NCI-H1048 (cell line): ENCODE measurements at regions not wholly inside any gene's neighbourhood (a gene's known extent, or its start where the extent isn't known, plus 50 kb on each side); places are given as distances from the start of the nearest gene placed in this dataset.

Experiments
- DNase-seq: peaks from one replicate; lab custom pipeline; 2025; lab: John Stamatoyannopoulos, UW

- DNase-seq: no peak
Measured at GRCh38 chr11:116215471-116216113, 557.2 kb downstream of the BUD13 start.

- DNase-seq: no peak
Measured at GRCh38 chr11:116211147-116211546, 561.6 kb downstream of the BUD13 start.

- DNase-seq: no peak
Measured at GRCh38 chr11:116210663-116211062, 562.1 kb downstream of the BUD13 start.

DNA sequence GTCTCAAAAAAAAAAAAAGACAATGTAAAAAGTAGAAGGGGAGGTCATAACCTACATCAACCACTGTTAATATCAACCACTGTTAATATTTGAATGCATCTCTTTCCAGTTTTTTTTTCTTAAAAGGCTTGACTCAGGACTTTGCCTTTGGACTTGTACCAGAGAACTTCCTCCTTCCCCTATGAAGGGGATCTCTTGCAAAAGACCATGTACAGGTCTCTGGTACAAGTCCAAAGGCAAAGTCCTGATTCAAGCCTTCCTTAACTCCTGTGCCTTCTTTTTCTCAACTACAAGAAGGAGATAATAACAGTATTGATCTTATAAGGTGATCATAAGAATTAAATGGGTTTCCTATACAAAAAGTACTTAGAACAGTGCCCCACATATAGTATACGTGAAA, 563.5 kb downstream of the BUD13 start:
- DNase-seq: no peak

DNA sequence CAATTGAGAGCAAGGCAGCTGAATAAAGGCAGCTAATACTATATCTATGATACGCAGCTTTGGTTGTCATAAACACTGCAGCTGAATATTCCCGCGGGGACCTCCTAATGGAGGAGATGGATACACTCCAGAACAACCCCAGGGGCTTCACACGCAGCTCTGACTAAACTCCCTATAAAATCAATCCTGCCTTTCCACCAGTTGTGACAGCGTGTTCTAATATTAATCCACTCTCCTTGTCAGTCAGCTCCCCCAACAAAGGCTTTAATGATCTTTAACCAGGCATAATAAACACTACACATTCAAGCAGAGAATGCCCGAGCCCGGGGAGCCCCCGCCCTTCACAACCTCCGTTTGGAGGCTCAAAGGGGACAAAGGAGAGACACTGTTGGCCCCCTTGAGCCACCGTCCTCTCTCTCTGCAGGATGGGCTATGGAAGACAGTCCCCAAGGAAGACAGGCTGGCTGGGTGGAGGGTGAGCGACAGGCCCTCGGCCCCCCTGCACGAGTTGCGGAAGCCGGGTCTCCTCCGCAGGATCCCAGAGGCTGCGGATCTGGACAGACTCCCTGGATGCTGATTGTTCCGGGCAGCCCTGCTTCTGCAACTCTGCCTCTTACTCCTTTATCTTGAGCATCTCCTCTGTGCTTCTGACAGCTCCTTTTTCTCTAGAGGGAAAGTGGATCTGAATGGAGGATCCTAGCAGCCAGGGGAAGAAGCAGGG, 565.2 kb downstream of the BUD13 start:
- no peak for DNase-seq

GRCh38 chr11:116207019-116207418, 565.8 kb downstream of the BUD13 start:
- no peak for DNase-seq

- no peak for DNase-seq
Measured at GRCh38 chr11:116202922-116203321, 569.9 kb downstream of the BUD13 start.

- DNase-seq: no peak
Measured at GRCh38 chr11:116200564-116200963, 572.2 kb downstream of the BUD13 start.

DNA sequence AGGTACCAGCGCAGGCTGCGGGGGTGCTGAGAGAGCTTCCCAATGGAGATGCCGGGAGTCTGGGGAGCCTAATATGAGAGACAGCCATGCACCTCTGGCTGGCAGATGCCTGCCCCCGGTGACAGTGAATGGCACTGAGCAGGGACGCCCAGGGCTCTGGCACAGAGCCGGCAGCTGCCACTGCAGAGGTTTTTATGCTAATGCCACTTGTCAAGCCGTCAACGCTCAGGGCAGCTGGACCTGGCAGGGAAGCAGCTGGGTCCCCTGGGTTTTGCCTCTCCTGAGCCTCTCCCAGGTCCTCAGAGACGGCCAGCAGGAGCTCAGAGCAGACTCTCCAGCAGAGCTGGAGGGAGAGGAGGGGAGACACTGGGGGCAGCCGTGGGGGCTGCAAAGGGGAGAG, 573.6 kb downstream of the BUD13 start:
- no peak for DNase-seq

GRCh38 chr11:116194156-116194904, 578.5 kb downstream of the BUD13 start:
- no peak for DNase-seq

GRCh38 chr11:116193321-116194131, 579.3 kb downstream of the BUD13 start:
- DNase-seq: no peak

DNA sequence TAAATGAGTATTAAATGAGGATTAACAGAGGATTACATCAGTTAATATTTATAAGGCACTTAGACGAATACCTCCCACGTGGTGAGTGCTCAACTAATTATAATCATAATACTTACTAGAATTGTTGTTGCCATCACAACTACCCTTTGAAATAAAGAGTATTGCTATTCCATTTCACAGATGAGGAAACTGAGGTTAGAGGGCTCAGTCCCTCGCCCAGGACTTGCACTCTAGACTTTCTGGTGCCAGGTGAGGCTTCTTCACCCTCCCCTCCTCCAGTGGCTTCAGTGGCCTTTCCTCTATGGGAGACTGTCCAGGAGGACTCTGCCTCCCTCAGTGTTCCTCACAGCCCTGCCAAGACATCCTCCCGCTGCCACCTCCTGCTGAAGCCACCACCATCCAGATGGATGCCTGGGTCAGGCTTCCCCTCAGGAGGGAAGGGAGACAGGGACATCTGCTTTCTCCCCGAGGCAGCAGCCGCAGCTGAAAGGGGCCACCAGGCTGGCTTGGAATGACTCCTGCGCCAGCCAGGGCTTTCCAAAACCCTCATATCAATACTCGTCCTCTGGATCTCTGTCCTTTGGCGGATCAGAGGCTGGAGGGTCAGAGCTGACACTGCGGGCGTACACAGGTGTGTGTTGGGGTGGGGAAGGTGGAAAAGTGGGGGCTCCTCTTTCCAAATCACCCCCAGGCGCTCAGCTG, 580.1 kb downstream of the BUD13 start:
- no peak for DNase-seq

GRCh38 chr11:116190861-116191260, 581.9 kb downstream of the BUD13 start:
- DNase-seq: no peak

- no peak for DNase-seq
Measured at GRCh38 chr11:116189408-116190170, 583.2 kb downstream of the BUD13 start.

GRCh38 chr11:116188350-116188749, 584.4 kb downstream of the BUD13 start:
- no peak for DNase-seq

- DNase-seq: no peak
Measured at GRCh38 chr11:116187026-116187425, 585.8 kb downstream of the BUD13 start.

- DNase-seq: no peak
Measured at GRCh38 chr11:116185551-116185950, 587.2 kb downstream of the BUD13 start.

- DNase-seq: no peak
Measured at GRCh38 chr11:116184763-116185162, 588.0 kb downstream of the BUD13 start.

- DNase-seq: no peak
Measured at GRCh38 chr11:116182356-116182966, 590.3 kb downstream of the BUD13 start.

GRCh38 chr11:116180806-116181600, 591.8 kb downstream of the BUD13 start:
- DNase-seq: no peak
